Panc1 (cell line): ENCODE measurements at regions not wholly inside any gene's neighbourhood (a gene's known extent, or its start where the extent isn't known, plus 50 kb on each side); places are given as distances from the start of the nearest gene placed in this dataset.

Experiments used
- ATAC-seq: fragments of 200-7000 bp; cut with Tn5 transposase; 2 replicates; pipeline ENCODE4 v1.9.1; 2020; ENCODE audit warnings: mild to moderate bottlenecking, moderate library complexity
- BruUV-seq: library from RNA; stranded (reverse); fragments of 400-500 nt; replicated peaks from 2 replicates; lab custom pipeline; 2021; lab: Mats Ljungman, UMichigan
- CTCF ChIA-PET: fragments of 300-600 bp; sonication (Branson Sonifier 250); formaldehyde crosslinking; loops from one replicate; lab custom pipeline; 2022; ENCODE audit warnings: antibody characterized with exemption; lab: Charles Lee
- POLR2A ChIA-PET: fragments of 300-600 bp; sonication (Branson Sonifier 250); formaldehyde crosslinking; loops from one replicate; lab custom pipeline; 2022; ENCODE audit warnings: antibody characterized with exemption; lab: Charles Lee
- DNase-seq: peaks from one replicate; pipeline ENCODE4 v3.0.0-alpha.2; 2010; ENCODE audit warnings: low read depth, low spot score
- H3K27ac ChIP-seq: 2 replicates; pipeline ENCODE4 v1.5.1; 2011; ENCODE audit warnings: mild to moderate bottlenecking, low read length, inconsistent platforms
- H3K27me3 ChIP-seq: fragments of 200-500 bp; sonication (Bioruptor generic); 2 replicates; pipeline ENCODE4 v1.6.0; 2014; ENCODE audit warnings: low read length, inconsistent platforms; ENCODE audit not compliant: control insufficient read depth, insufficient read depth
- H3K36me3 ChIP-seq: fragments of 200-500 bp; sonication (Bioruptor generic); 2 replicates; pipeline ENCODE4 v1.5.1; 2014; ENCODE audit warnings: inconsistent platforms, mild to moderate bottlenecking, low read length, moderate library complexity; ENCODE audit not compliant: control insufficient read depth, insufficient read depth
- H3K4me1 ChIP-seq: 2 replicates; pipeline ENCODE4 v1.5.1; 2011; ENCODE audit warnings: inconsistent platforms, mild to moderate bottlenecking, low read length, moderate library complexity; ENCODE audit not compliant: control insufficient read depth, insufficient read depth
- H3K4me3 ChIP-seq, 2 experiments: 2 replicates each; pipeline ENCODE4 v1.5.1; 2011 to 2012; ENCODE audit warnings: low read depth in 2 of 2, low read length in 2 of 2, mild to moderate bottlenecking in 2 of 2, inconsistent platforms in 1 of 2, moderate library complexity in 1 of 2
- H3K9me3 ChIP-seq: fragments of 200-500 bp; sonication (Bioruptor generic); 2 replicates; pipeline ENCODE4 v1.5.1; 2014; ENCODE audit warnings: low read depth, mild to moderate bottlenecking, inconsistent platforms, low read length, moderate library complexity; ENCODE audit not compliant: control insufficient read depth, insufficient read depth
- CTCF ChIP-seq: fragments of 450-650 bp; IDR thresholded peaks from 2 replicates; pipeline ENCODE4 v1.5.1; 2017; ENCODE audit warnings: mild to moderate bottlenecking
- POLR2AphosphoS5 ChIP-seq: IDR thresholded peaks from 2 replicates; pipeline ENCODE4 v1.6.1; 2012; ENCODE audit warnings: mild to moderate bottlenecking, low read depth, low read length, moderate library complexity
- SIN3A ChIP-seq: IDR thresholded peaks from 2 replicates; pipeline ENCODE4 v1.6.1; 2012; ENCODE audit warnings: low read depth, mild to moderate bottlenecking, low read length, moderate library complexity, borderline replicate concordance; ENCODE audit not compliant: insufficient read depth
- TCF7L2 ChIP-seq: IDR thresholded peaks from 2 replicates; pipeline ENCODE4 v1.6.1; 2011; ENCODE audit warnings: mild to moderate bottlenecking, low read depth, low read length, inconsistent platforms
- in situ Hi-C: cut with HindIII; loops from 2 replicates; pipeline ENCODE4 v1.10.0; 2016; ENCODE audit warnings: low sequenced_read_pairs, low pct_unique_long_range_greater_than_20kb
- intact Hi-C: fragments of 100-400 bp; cut with micrococcal nuclease; formaldehyde crosslinking; loops from one replicate; pipeline ENCODE4 v1.10.0; 2022; ENCODE audit not compliant: unreplicated experiment
- TF ChIP-seq, protein P1 (sequence below), 2 experiments: IDR thresholded peaks; 2 replicates each; pipeline ENCODE4 v1.6.1; 2011 to 2012; ENCODE audit warnings: low read depth in 2 of 2, control low read depth in 1 of 2, low read length in 1 of 2, mild to moderate bottlenecking in 1 of 2, moderate library complexity in 1 of 2; ENCODE audit not compliant: insufficient read depth in 1 of 2

- Histone ChIP-seq H3K4me3 (no peak overlapping the region), H3K27me3 (no peaks in the 10 kb centered on the region), H3K9me3 (no peaks in the 10 kb centered on the region), H3K27ac (no peak overlapping the region), H3K4me1 (no peaks in the 10 kb centered on the region), H3K36me3 (no peaks in the 10 kb centered on the region)
- ChIA-PET CTCF (no interaction called here), POLR2A (no interaction called here)
- in situ Hi-C loops (no loop called here), intact Hi-C loops (no loop called here)
- TF ChIP-seq CTCF, result no peak
- TF ChIP-seq, protein P1, sequence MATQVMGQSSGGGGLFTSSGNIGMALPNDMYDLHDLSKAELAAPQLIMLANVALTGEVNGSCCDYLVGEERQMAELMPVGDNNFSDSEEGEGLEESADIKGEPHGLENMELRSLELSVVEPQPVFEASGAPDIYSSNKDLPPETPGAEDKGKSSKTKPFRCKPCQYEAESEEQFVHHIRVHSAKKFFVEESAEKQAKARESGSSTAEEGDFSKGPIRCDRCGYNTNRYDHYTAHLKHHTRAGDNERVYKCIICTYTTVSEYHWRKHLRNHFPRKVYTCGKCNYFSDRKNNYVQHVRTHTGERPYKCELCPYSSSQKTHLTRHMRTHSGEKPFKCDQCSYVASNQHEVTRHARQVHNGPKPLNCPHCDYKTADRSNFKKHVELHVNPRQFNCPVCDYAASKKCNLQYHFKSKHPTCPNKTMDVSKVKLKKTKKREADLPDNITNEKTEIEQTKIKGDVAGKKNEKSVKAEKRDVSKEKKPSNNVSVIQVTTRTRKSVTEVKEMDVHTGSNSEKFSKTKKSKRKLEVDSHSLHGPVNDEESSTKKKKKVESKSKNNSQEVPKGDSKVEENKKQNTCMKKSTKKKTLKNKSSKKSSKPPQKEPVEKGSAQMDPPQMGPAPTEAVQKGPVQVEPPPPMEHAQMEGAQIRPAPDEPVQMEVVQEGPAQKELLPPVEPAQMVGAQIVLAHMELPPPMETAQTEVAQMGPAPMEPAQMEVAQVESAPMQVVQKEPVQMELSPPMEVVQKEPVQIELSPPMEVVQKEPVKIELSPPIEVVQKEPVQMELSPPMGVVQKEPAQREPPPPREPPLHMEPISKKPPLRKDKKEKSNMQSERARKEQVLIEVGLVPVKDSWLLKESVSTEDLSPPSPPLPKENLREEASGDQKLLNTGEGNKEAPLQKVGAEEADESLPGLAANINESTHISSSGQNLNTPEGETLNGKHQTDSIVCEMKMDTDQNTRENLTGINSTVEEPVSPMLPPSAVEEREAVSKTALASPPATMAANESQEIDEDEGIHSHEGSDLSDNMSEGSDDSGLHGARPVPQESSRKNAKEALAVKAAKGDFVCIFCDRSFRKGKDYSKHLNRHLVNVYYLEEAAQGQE (IDR thresholded peaks at IDR 0.05; ENCODE audit: insufficient read depth in 1 of 2, low read depth in 2 of 2, low read length in 1 of 2), result no peak
- no peak for TF ChIP-seq SIN3A
- no peak for TF ChIP-seq POLR2AphosphoS5
- no peak for TF ChIP-seq TCF7L2
- DNase-seq (no peak), ATAC-seq (no peak)
- no TSS peak for BruUV-seq
Measured at GRCh38 chr4:179543771-179544170, 2101.5 kb upstream of the AGA start.

- CTCF ChIA-PET, result no interaction called here
- intact Hi-C loops (no loop called here), in situ Hi-C loops (no loop called here)
- Histone ChIP-seq H3K4me3 (no peak overlapping the region), H3K27me3 (no peaks in the 10 kb centered on the region), H3K27ac (no peak overlapping the region), H3K9me3 (no peaks in the 10 kb centered on the region), H3K4me1 (no peaks in the 10 kb centered on the region), H3K36me3 (no peaks in the 10 kb centered on the region)
- TF ChIP-seq SIN3A, result no peak
- TF ChIP-seq, protein P1 (IDR thresholded peaks at IDR 0.05; ENCODE audit: insufficient read depth in 1 of 2, low read depth in 2 of 2, low read length in 1 of 2), result no peak
- TF ChIP-seq TCF7L2, result no peak
- no peak for TF ChIP-seq POLR2AphosphoS5
- TF ChIP-seq CTCF, result no peak
- BruUV-seq, result no TSS peak
- no peak for ATAC-seq
- POLR2A ChIA-PET, result no interaction called here
- no peak for DNase-seq
Measured at GRCh38 chr4:179544496-179544895, 2102.3 kb upstream of the AGA start.
